ENCODE measurements at regions not wholly inside any gene's neighbourhood (a gene's known extent, or its start where the extent isn't known, plus 50 kb on each side); places are given as distances from the start of the nearest gene placed in this dataset.
"Not testable (repeated sequence)": the region's sequence is repeated elsewhere in the genome, so short reads cannot be mapped to it uniquely, and the experiment has no call there.

GRCh38 chr1:61028136-61028535 lies 54.2 kb upstream of the NFIA start:
- Histone ChIP-seq H3K27me3 (ENCODE audit: low read length) (no peaks in the 10 kb centered on the region), H3K27ac (ENCODE audit: low read depth, low read length) (no peak overlapping the region), H3F3A (ENCODE audit: insufficient read depth) (no peaks in the 10 kb centered on the region), H3K9me2 (replicated peaks; ENCODE audit: insufficient read depth, low read length) (no peaks in the 10 kb centered on the region), H3K9ac (ENCODE audit: low read length) (no peak overlapping the region), H3K4me2 (ENCODE audit: low read depth, low read length, poor library complexity, severe bottlenecking) (no peak overlapping the region), H3K79me2 (ENCODE audit: insufficient read depth, low read length) (no peaks in the 10 kb centered on the region), H4K20me1 (ENCODE audit: low read depth, low read length) (no peaks in the 10 kb centered on the region), H3K36me3 (ENCODE audit: low read length) (no peaks in the 10 kb centered on the region), H3K9me3 (ENCODE audit: insufficient read depth, low read length) (no peaks in the 10 kb centered on the region), H2AFZ (ENCODE audit: low read depth, low read length, severe bottlenecking) (no peak overlapping the region), H3K4me3 (ENCODE audit: insufficient read depth, low read length, poor library complexity, severe bottlenecking) (no peak overlapping the region)
- TF ChIP-seq EZH2phosphoT487 (conservative IDR thresholded peaks at IDR 0.05; ENCODE audit: low read length) = no peak
- TF ChIP-seq CTCF (IDR thresholded peaks at IDR 0.05; ENCODE audit: insufficient read depth, low read length, poor library complexity, severe bottlenecking) = no peak

- not testable (repeated sequence) for H3K27me3 ChIP-seq (ENCODE audit: low read length); H3F3A ChIP-seq (ENCODE audit: insufficient read depth); H3K9me3 ChIP-seq (ENCODE audit: insufficient read depth, low read length); H3K79me2 ChIP-seq (ENCODE audit: insufficient read depth, low read length); H3K36me3 ChIP-seq (ENCODE audit: low read length); H4K20me1 ChIP-seq (ENCODE audit: low read depth, low read length); H3K27ac ChIP-seq (ENCODE audit: low read depth, low read length); H3K4me2 ChIP-seq (ENCODE audit: low read depth, low read length, poor library complexity, severe bottlenecking); H3K4me3 ChIP-seq (ENCODE audit: insufficient read depth, low read length, poor library complexity, severe bottlenecking); H2AFZ ChIP-seq (ENCODE audit: low read depth, low read length, severe bottlenecking); H3K9ac ChIP-seq (ENCODE audit: low read length); H3K9me2 ChIP-seq (replicated peaks; ENCODE audit: insufficient read depth, low read length)
These were observed 64.3 kb upstream of the NFIA start for GRCh38 chr1:61018068-61018467.

GRCh38 chr1:61017651-61018050 lies 64.7 kb upstream of the NFIA start:
- no peaks in the 10 kb centered on the region for H4K20me1 ChIP-seq (ENCODE audit: low read depth, low read length)
- H3K79me2 ChIP-seq (ENCODE audit: insufficient read depth, low read length) = no peaks in the 10 kb centered on the region
- H3K27me3 ChIP-seq (ENCODE audit: low read length) = no peaks in the 10 kb centered on the region
- H3K9me3 ChIP-seq (ENCODE audit: insufficient read depth, low read length) = no peaks in the 10 kb centered on the region
- no peaks in the 10 kb centered on the region for H3K36me3 ChIP-seq (ENCODE audit: low read length)
- no peak overlapping the region for H3K27ac ChIP-seq (ENCODE audit: low read depth, low read length)
- H3F3A ChIP-seq (ENCODE audit: insufficient read depth) = no peaks in the 10 kb centered on the region
- no peak overlapping the region for H3K4me3 ChIP-seq (ENCODE audit: insufficient read depth, low read length, poor library complexity, severe bottlenecking)
- H2AFZ ChIP-seq (ENCODE audit: low read depth, low read length, severe bottlenecking) = no peak overlapping the region
- no peaks in the 10 kb centered on the region for H3K9me2 ChIP-seq (replicated peaks; ENCODE audit: insufficient read depth, low read length)
- no peak overlapping the region for H3K9ac ChIP-seq (ENCODE audit: low read length)
- H3K4me2 ChIP-seq (ENCODE audit: low read depth, low read length, poor library complexity, severe bottlenecking) = no peak overlapping the region
- TF ChIP-seq CTCF (IDR thresholded peaks at IDR 0.05; ENCODE audit: insufficient read depth, low read length, poor library complexity, severe bottlenecking) = no peak
- TF ChIP-seq EZH2phosphoT487 (conservative IDR thresholded peaks at IDR 0.05; ENCODE audit: low read length) = no peak

GRCh38 chr1:61013946-61014667 lies 68.3 kb upstream of the NFIA start:
- Histone ChIP-seq H4K20me1 (ENCODE audit: low read depth, low read length) (no peaks in the 10 kb centered on the region), H3K4me2 (ENCODE audit: low read depth, low read length, poor library complexity, severe bottlenecking) (no peak overlapping the region), H2AFZ (ENCODE audit: low read depth, low read length, severe bottlenecking) (no peak overlapping the region), H3K4me3 (ENCODE audit: insufficient read depth, low read length, poor library complexity, severe bottlenecking) (no peak overlapping the region), H3F3A (ENCODE audit: insufficient read depth) (no peaks in the 10 kb centered on the region), H3K79me2 (ENCODE audit: insufficient read depth, low read length) (no peaks in the 10 kb centered on the region), H3K27ac (ENCODE audit: low read depth, low read length) (no peak overlapping the region), H3K9me2 (replicated peaks; ENCODE audit: insufficient read depth, low read length) (no peaks in the 10 kb centered on the region), H3K9ac (ENCODE audit: low read length) (no peak overlapping the region), H3K27me3 (ENCODE audit: low read length) (no peaks in the 10 kb centered on the region), H3K36me3 (ENCODE audit: low read length) (no peaks in the 10 kb centered on the region), H3K9me3 (ENCODE audit: insufficient read depth, low read length) (no peaks in the 10 kb centered on the region)
- TF ChIP-seq CTCF (IDR thresholded peaks at IDR 0.05; ENCODE audit: insufficient read depth, low read length, poor library complexity, severe bottlenecking) = no peak
- TF ChIP-seq EZH2phosphoT487 (conservative IDR thresholded peaks at IDR 0.05; ENCODE audit: low read length) = no peak

All from SU-DHL-6 (cell line).